DOHH2 (cell line): ENCODE measurements at regions not wholly inside any gene's neighbourhood (a gene's known extent, or its start where the extent isn't known, plus 50 kb on each side); places are given as distances from the start of the nearest gene placed in this dataset.

Experiments
- H3F3A ChIP-seq: fragments of 200-600 bp; sonication (generic), shearing (Covaris generic); 2 replicates; pipeline ENCODE4 v1.6.0; 2016; ENCODE audit warnings: antibody characterized with exemption, mild to moderate bottlenecking; ENCODE audit not compliant: control insufficient read depth, insufficient read depth
- H3K27ac ChIP-seq: fragments of 200-600 bp; sonication (generic); 2 replicates; pipeline ENCODE4 v1.5.1; 2014; ENCODE audit warnings: low read depth, mild to moderate bottlenecking, low read length, moderate library complexity
- H3K27me3 ChIP-seq: fragments of 200-600 bp; sonication (generic); 2 replicates; pipeline ENCODE4 v1.6.1; 2014; ENCODE audit warnings: mild to moderate bottlenecking, low read length, mixed read lengths; ENCODE audit not compliant: control insufficient read depth
- H3K36me3 ChIP-seq: fragments of 200-600 bp; sonication (generic); 2 replicates; pipeline ENCODE4 v1.6.1; 2014; ENCODE audit warnings: mild to moderate bottlenecking, low read length, moderate library complexity, mixed read lengths; ENCODE audit not compliant: control insufficient read depth
- H3K4me1 ChIP-seq: fragments of 200-600 bp; sonication (generic); 2 replicates; pipeline ENCODE4 v1.6.1; 2014; ENCODE audit warnings: mild to moderate bottlenecking, low read length, mixed read lengths; ENCODE audit not compliant: control insufficient read depth
- H3K4me2 ChIP-seq: fragments of 200-600 bp; sonication (generic); 2 replicates; pipeline ENCODE4 v1.6.0; 2014; ENCODE audit warnings: mild to moderate bottlenecking, low read length, moderate library complexity
- H3K4me3 ChIP-seq: fragments of 200-600 bp; sonication (generic); 2 replicates; pipeline ENCODE4 v1.5.1; 2014; ENCODE audit warnings: mild to moderate bottlenecking, low read length, mixed read lengths
- H3K79me2 ChIP-seq: fragments of 200-600 bp; sonication (generic); 2 replicates; pipeline ENCODE4 v1.6.1; 2014; ENCODE audit warnings: mild to moderate bottlenecking, low read length, mixed read lengths; ENCODE audit not compliant: control insufficient read depth
- H3K9me2 ChIP-seq: fragments of 200-600 bp; sonication (generic); replicated peaks from 2 replicates; pipeline ENCODE4 v1.6.1; 2014; ENCODE audit warnings: mild to moderate bottlenecking, low read length, mixed read lengths; ENCODE audit not compliant: control insufficient read depth
- H3K9me3 ChIP-seq: fragments of 200-600 bp; sonication (generic); 2 replicates; pipeline ENCODE4 v1.6.1; 2014; ENCODE audit warnings: antibody characterized with exemption, low read length, mixed read lengths; ENCODE audit not compliant: control insufficient read depth, insufficient read depth
- H4K20me1 ChIP-seq: fragments of 200-600 bp; sonication (generic); 2 replicates; pipeline ENCODE4 v1.6.0; 2014; ENCODE audit warnings: low read depth, mild to moderate bottlenecking, antibody characterized with exemption, low read length, moderate library complexity; ENCODE audit not compliant: control insufficient read depth, insufficient read depth
- CTCF ChIP-seq: fragments of 200-600 bp; sonication (generic); IDR thresholded peaks from one replicate; pipeline ENCODE4 v1.5.1; 2014; ENCODE audit warnings: antibody characterized with exemption, mild to moderate bottlenecking, low read depth, low read length; ENCODE audit not compliant: poor library complexity, severe bottlenecking
- EZH2phosphoT487 ChIP-seq: fragments of 200-600 bp; sonication (generic); IDR thresholded peaks from 2 replicates; pipeline ENCODE4 v1.6.1; 2017; ENCODE audit warnings: borderline replicate concordance, mild to moderate bottlenecking, antibody characterized with exemption, low read length, moderate library complexity, mixed read lengths

GRCh38 chr4:111268769-111269414, 646.0 kb upstream of the PITX2 start:
- H4K20me1 ChIP-seq: no peaks in the 10 kb centered on the region
- no peak overlapping the region for H3K27ac ChIP-seq
- no peak overlapping the region for H3K4me2 ChIP-seq
- no peaks in the 10 kb centered on the region for H3K36me3 ChIP-seq
- no peaks in the 10 kb centered on the region for H3K27me3 ChIP-seq
- H3K4me1 ChIP-seq: no peaks in the 10 kb centered on the region
- no peaks in the 10 kb centered on the region for H3K9me2 ChIP-seq
- TF ChIP-seq CTCF (no peak), EZH2phosphoT487 (no peak)
- H3K79me2 ChIP-seq: no peaks in the 10 kb centered on the region
- H3K9me3 ChIP-seq: no peaks in the 10 kb centered on the region
- H3K4me3 ChIP-seq: no peak overlapping the region
- no peaks in the 10 kb centered on the region for H3F3A ChIP-seq

GRCh38 chr4:111269439-111269838, 646.6 kb upstream of the PITX2 start:
- H3F3A ChIP-seq: no peaks in the 10 kb centered on the region
- no peaks in the 10 kb centered on the region for H4K20me1 ChIP-seq
- H3K36me3 ChIP-seq: no peaks in the 10 kb centered on the region
- H3K79me2 ChIP-seq: no peaks in the 10 kb centered on the region
- TF ChIP-seq EZH2phosphoT487: no peak
- no peak for TF ChIP-seq CTCF
- no peak overlapping the region for H3K4me2 ChIP-seq
- H3K27ac ChIP-seq: no peak overlapping the region
- no peaks in the 10 kb centered on the region for H3K27me3 ChIP-seq
- no peaks in the 10 kb centered on the region for H3K9me2 ChIP-seq
- no peak overlapping the region for H3K4me3 ChIP-seq
- no peaks in the 10 kb centered on the region for H3K4me1 ChIP-seq
- no peaks in the 10 kb centered on the region for H3K9me3 ChIP-seq

- no peaks in the 10 kb centered on the region for H3K79me2 ChIP-seq
- no peaks in the 10 kb centered on the region for H3K36me3 ChIP-seq
- no peaks in the 10 kb centered on the region for H3K9me2 ChIP-seq
- H3K27me3 ChIP-seq: no peaks in the 10 kb centered on the region
- no peak overlapping the region for H3K4me3 ChIP-seq
- TF ChIP-seq CTCF (no peak), EZH2phosphoT487 (no peak)
- H3K9me3 ChIP-seq: no peaks in the 10 kb centered on the region
- H4K20me1 ChIP-seq: no peaks in the 10 kb centered on the region
- no peak overlapping the region for H3K4me2 ChIP-seq
- no peaks in the 10 kb centered on the region for H3K4me1 ChIP-seq
- H3K27ac ChIP-seq: no peak overlapping the region
- no peaks in the 10 kb centered on the region for H3F3A ChIP-seq
These were observed 651.2 kb upstream of the PITX2 start for GRCh38 chr4:111274060-111274459.
